Skin of body (tissue), 1 donor: ENCODE measurements at regions not wholly inside any gene's neighbourhood (a gene's known extent, or its start where the extent isn't known, plus 50 kb on each side); places are given as distances from the start of the nearest gene placed in this dataset.

ENCODE experiments used
- DNase-seq: peaks from one replicate; lab custom pipeline; 2025; lab: John Stamatoyannopoulos, UW

DNA sequence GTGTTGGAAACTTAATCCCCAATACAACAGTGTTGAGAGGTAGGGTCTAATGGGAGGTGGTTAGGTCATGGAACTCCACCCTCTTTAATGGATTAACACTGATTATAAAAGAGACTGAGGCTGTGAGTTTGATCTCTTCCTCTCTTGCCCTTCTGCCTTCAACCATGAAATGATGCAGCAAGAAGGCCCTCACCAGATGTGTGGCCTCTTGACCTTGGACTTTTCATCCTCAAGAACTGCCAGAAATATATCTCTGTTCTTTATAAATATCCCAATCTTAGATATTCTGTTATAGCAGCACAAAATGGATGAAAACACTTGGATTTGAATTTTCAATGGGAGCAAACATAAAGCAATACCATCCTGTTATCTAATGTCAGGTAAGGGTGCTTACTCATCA is 67.6 kb downstream of the NMUR2 start:
- no peak for DNase-seq

DNA sequence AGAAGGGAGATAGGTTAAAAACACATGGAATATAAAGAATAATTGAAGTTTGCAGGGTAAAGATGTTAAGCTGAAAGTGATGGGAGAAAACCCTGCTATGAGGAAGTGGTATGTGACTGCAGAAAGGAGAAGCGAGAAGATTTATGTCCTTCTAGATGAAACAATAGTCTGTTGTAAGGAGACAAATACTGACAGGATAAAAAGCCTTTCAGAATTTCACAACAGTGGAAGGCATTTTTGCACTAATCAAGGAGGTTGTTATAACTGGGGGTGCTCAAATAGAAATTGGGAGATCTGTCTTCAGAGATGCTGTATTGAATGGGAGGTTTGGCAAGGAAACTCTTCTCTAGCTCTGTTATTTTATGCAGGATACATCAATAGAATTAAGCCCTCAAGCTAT is 69.6 kb downstream of the NMUR2 start:
- no peak for DNase-seq

GRCh38 chr5:152332716-152333460 is 72.2 kb downstream of the NMUR2 start:
- DNase-seq: no peak

GRCh38 chr5:152331718-152332117 is 73.4 kb downstream of the NMUR2 start:
- no peak for DNase-seq

DNA sequence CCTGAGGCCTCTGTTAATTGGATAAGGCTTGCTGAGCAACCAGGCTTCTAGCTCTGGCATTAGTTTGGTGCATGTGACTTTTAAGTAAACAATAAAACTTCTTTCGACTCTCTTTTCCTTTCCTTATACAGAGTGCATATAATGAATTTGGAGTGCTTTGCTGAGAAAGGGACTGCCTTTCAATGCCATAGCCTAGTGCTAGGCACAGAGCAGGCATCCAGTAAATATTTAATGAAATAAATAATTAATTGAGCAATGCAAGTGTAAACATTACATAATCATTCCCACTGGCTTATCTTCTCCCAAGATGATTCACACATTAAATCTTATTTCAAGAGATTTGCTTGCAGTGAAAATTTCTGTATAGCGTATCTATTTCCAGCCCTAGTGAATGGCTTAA is 74.1 kb downstream of the NMUR2 start:
- DNase-seq: no peak

DNA sequence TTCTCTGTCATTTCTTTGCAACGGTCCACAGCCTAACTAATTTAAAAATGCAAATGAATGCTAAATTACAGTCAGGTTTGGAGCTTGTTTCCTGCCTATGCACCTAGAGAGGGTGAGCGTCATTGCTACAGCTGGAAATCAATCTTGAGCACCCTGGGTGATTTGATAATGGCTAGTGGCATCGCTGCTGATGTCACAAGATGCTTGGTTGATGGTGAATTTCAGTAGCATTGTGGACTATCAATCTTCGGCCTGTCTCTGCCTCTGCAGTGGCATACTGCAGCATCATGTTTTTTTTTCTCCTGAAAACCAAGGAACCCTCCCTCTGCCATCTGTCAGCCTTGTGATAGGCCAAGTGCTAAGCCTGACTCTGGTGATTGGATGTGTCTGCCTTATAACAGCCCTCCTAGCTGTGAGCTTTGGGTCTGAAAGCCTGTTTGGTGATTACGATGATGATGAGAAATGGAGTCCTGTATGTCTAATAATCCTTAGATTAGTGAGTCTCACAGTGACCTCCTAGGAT is 75.3 kb downstream of the NMUR2 start:
- DNase-seq: no peak

DNA sequence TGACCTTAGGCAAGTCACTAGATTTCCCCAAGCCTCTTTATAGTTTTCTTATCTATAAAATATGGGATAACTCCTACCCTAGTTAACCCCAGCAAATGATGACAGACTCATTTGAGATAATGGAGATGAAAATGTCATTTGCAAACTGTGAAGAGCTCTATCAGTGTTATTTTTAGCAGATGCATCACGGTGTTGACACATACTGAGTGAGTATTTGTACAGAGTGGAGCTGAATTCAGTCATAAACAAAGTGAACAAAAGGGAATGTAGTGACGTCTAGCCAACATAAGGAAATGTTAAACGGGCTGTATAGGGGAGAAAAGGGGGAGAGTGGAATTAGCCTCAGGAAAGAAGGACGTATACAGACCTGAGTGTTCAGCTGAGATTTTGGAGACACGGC is 75.9 kb downstream of the NMUR2 start:
- no peak for DNase-seq

DNA sequence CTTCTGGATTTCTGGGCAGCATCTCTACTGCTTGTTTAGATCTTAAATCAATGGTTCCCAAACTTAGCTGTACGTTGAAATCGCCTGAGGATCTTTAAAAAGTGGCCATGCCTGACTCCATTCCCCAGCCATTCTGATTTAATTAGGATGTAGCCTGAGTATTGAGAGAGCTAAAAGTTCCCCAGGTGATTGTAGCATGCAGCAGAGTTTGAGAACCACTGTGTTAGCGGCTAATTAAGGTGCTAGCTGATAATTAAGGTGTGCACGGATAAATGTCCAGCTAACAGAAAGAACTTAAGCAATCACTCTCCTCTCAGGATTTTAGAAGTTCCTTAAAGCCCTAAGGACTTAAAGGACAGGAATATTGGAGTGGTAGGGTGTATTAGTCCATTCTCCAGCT is 89.1 kb downstream of the NMUR2 start:
- no peak for DNase-seq

- DNase-seq: no peak
These were observed 90.8 kb downstream of the NMUR2 start for GRCh38 chr5:152314196-152314829.

DNA sequence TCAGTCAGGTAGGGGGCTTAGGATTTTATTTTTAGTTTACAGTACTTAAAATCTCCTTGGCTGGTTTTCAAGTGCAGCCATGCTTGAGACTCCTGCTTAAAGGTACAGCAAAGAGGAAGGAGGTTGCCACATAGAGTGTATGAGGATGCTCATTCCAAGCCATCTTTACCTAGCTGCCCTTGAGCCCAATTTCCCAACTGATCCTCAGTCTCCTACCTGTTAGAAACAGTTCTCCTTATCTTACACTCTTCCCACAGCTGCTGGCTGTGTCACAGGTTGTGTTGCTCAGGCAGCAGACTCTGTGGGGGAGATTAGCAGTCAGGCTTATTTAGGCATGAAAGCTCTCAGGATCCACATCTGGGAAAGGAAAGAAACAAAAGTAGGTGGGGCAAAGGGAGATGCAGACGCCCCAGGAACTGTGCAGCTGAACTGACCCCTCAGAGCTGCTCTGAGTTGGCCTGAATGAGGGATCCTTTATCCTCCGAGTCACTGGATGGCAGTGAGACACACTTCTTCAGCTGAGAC is 95.1 kb downstream of the NMUR2 start:
- DNase-seq: no peak

- no peak for DNase-seq
These were observed 98.7 kb downstream of the NMUR2 start for GRCh38 chr5:152306386-152306785.

GRCh38 chr5:152305525-152305924 is 99.6 kb downstream of the NMUR2 start:
- DNase-seq: no peak

- no peak for DNase-seq
These were observed 101.2 kb downstream of the NMUR2 start for GRCh38 chr5:152303841-152304240.

DNA sequence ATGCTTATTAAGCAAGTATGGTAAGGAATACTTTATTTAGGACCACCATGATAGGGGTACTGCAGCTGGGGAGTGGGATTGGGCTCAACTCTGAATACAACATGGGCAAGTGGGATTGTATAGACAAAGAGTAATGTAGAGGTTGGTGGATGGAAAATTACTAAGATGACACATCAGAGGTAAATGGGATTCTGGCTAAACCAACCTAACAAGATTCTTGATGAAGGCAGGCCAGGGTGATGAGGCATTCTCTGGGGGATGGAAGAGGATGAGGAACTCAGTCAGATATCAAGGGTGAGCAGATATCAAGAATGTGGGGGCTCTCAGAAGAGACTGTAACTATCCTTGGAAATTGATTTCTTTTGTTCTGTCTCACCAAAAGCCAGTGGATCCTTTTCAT is 107.2 kb downstream of the NMUR2 start:
- DNase-seq: no peak

DNA sequence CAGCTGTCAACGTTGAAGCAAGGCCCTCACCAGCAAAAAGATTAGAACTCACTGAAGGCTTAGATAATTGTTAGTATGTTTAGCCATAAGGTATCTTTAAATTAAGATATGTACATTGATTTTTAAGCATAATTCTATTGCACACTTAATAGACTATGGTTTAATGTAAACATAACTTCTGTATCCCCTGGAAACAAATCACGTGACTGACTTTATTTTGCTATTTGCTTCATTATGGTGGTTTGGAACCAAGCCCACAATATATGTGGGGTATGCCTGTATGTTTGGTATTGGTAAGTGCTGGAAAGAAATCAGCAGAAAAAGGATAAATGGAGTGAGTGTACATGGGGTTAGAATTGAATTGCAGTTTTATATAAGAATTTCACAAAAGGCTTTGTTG is 111.9 kb downstream of the NMUR2 start:
- DNase-seq: no peak

DNA sequence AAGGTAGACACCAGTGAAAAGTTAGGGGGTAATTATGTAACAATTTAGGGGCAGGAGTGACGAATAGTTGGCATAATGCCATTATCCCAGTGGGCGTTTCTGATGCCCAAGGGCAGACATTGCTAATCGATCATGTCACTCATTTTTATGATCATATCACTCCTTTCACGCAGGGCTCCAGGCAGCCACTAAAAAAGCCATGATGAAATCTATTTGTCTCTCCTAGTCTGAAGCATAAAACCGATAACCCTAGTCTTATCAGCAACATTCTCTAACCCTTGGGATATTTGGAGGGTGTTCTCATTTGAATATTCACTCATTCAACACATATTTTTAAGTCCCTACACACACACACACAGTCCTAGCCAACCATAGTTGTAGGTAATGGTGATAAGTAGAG is 114.9 kb downstream of the NMUR2 start:
- DNase-seq: no peak

DNA sequence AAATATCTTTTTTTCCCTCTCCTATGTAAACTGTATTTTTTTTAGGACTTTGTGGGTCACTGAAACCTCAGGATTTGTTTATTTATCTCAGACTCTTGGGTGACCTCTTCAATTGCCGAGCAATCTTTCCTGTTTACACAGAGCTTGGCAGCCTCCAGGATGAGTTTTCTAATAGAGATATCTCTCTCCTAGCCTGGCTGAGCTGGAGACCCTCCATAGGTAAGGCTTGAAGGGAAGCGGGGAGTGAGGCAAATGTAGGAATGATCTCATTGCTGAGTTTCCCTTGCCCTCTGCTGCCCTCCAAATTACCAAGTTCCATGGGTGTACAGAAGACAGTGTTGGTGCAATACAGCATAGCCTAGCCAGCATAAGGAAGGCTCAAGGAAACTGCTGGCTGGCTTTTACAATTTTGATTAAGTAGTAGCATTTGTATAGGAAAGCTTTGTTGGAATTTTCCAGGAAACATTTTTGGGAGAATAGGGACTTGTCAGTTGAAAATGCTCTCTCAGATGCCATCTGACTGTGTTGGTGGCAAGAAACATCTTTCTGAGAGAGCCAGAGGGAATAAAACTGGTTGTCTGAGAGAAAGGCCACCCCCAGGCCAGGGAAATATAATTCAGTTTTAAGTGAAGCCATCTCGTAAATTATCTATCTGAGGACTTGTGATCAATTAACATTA is 116.0 kb downstream of the NMUR2 start:
- DNase-seq: no peak

DNA sequence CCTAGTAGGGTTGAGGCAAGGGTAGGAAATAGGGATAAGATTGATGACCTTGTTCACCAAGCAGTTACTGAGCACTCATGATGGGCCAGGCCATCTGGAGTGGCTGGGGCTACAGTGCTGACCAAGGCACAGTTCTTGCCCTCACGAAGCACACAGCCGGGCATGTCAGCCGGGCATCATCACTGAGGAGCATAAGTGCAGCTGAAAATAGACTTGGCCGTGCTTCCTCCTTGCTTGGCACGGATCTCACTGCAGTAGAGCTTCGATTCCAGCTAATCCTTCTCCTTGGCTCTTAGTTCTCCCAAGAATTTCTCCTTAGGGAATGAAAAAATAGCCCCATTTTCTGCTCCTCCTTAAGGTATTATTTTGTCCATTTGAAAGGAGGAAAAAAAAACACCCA is 116.6 kb downstream of the NMUR2 start:
- DNase-seq: no peak

GRCh38 chr5:152285764-152286163 is 119.3 kb downstream of the NMUR2 start:
- no peak for DNase-seq

GRCh38 chr5:152282331-152282730 is 122.7 kb downstream of the NMUR2 start:
- DNase-seq: peak; percentile 56

DNA sequence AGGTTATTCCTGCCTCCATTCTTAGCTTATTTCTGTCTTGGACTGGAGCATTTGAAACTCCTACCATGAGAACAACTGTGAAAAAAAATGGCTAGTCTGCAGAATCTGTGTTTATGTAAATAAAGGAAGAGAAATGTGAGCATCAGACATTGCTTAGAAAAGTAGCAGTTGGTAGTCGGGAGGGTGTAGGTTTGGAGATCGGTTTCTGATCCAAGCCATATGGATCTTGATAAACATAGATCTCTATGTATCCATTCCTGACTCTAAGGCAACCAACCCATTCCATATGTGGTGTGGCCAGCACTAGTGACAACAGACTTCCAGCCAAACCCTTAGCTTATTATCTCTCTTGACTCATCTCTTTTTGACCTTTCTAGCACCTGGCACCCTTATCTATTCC is 127.1 kb downstream of the NMUR2 start:
- DNase-seq: no peak

- DNase-seq: peak; percentile 30
These were observed 130.9 kb downstream of the NMUR2 start for GRCh38 chr5:152274224-152274623.
